ENCODE measurements at regions not wholly inside any gene's neighbourhood (a gene's known extent, or its start where the extent isn't known, plus 50 kb on each side); places are given as distances from the start of the nearest gene placed in this dataset.

GRCh38 chr10:81040940-81041339 is 503.2 kb downstream of the SH2D4B start:
- no peaks in the 10 kb centered on the region for H3K9me2 ChIP-seq (replicated peaks; ENCODE audit: insufficient read depth, low read length)
- H4K20me1 ChIP-seq (ENCODE audit: insufficient read depth, low read depth, low read length): no peaks in the 10 kb centered on the region
- no peak overlapping the region for H3K27ac ChIP-seq (ENCODE audit: low read length)
- no peaks in the 10 kb centered on the region for H3K79me2 ChIP-seq (ENCODE audit: low read length)
- H3K9me3 ChIP-seq (ENCODE audit: low read length): no peaks in the 10 kb centered on the region; the same call in 1 of the 2 replicates
- no peak overlapping the region for H2AFZ ChIP-seq (ENCODE audit: low read length)
- H3K4me3 ChIP-seq (ENCODE audit: low read length): no peak overlapping the region
- H3K27me3 ChIP-seq (ENCODE audit: low read length): no peaks in the 10 kb centered on the region
- DNase-seq: no peak
- no peaks in the 10 kb centered on the region for H3K4me1 ChIP-seq (ENCODE audit: low read length)
- no peak overlapping the region for H3K9ac ChIP-seq (ENCODE audit: low read length)
- H3K36me3 ChIP-seq (ENCODE audit: insufficient read depth, low read length): no peaks in the 10 kb centered on the region
- no peak overlapping the region for H3K4me2 ChIP-seq (ENCODE audit: low read depth, low read length, poor library complexity, severe bottlenecking)

- no peaks in the 10 kb centered on the region; the same call in 1 of the 2 replicates for H3K9me3 ChIP-seq (ENCODE audit: low read length)
- H3K9me2 ChIP-seq (replicated peaks; ENCODE audit: insufficient read depth, low read length): no peaks in the 10 kb centered on the region
- H3K4me3 ChIP-seq (ENCODE audit: low read length): no peak overlapping the region
- no peaks in the 10 kb centered on the region for H3K79me2 ChIP-seq (ENCODE audit: low read length)
- H3K27ac ChIP-seq (ENCODE audit: low read length): no peak overlapping the region
- no peak overlapping the region for H3K4me2 ChIP-seq (ENCODE audit: low read depth, low read length, poor library complexity, severe bottlenecking)
- no peaks in the 10 kb centered on the region for H3K36me3 ChIP-seq (ENCODE audit: insufficient read depth, low read length)
- no peak overlapping the region for H2AFZ ChIP-seq (ENCODE audit: low read length)
- H4K20me1 ChIP-seq (ENCODE audit: insufficient read depth, low read depth, low read length): no peaks in the 10 kb centered on the region
- DNase-seq: no peak
- no peak overlapping the region for H3K9ac ChIP-seq (ENCODE audit: low read length)
- H3K27me3 ChIP-seq (ENCODE audit: low read length): no peaks in the 10 kb centered on the region
- H3K4me1 ChIP-seq (ENCODE audit: low read length): no peaks in the 10 kb centered on the region
Measured at GRCh38 chr10:81042647-81043046, 504.9 kb downstream of the SH2D4B start.

- Histone ChIP-seq H2AFZ (ENCODE audit: low read length) (no peak overlapping the region), H3K27me3 (ENCODE audit: low read length) (no peaks in the 10 kb centered on the region), H3K9me3 (ENCODE audit: low read length) (no peaks in the 10 kb centered on the region; the same call in 1 of the 2 replicates)
Measured at GRCh38 chr10:81065474-81065873, 527.8 kb downstream of the SH2D4B start.

DNA sequence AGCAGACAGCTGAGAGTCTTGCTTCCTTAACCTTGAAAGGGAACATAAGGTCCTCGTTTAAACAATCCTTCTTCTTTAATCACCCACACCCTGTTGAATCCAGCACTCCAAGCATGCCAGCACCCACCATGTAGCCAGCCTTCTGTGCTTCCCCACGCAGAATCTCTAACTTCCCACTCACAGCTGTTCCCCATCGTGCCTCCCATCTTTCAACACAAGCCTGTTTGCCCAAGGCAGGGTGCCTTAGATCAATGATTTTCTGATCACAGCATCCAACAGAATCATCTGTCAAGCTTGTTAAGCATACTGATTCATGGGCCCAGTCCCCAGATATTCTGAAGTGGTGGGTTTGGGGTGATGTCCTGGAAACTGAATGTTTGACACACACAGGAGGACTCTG is 530.8 kb downstream of the SH2D4B start:
- Histone ChIP-seq H3K9ac (ENCODE audit: low read length) (no peak overlapping the region), H3K4me3 (ENCODE audit: low read length) (no peak overlapping the region), H3K27ac (ENCODE audit: low read length) (no peak overlapping the region), H2AFZ (ENCODE audit: low read length) (no peak overlapping the region), H3K9me2 (replicated peaks; ENCODE audit: insufficient read depth, low read length) (no peaks in the 10 kb centered on the region), H3K36me3 (ENCODE audit: insufficient read depth, low read length) (no peaks in the 10 kb centered on the region), H3K79me2 (ENCODE audit: low read length) (no peaks in the 10 kb centered on the region), H3K9me3 (ENCODE audit: low read length) (no peaks in the 10 kb centered on the region; the same call in 1 of the 2 replicates), H3K27me3 (ENCODE audit: low read length) (no peaks in the 10 kb centered on the region), H4K20me1 (ENCODE audit: insufficient read depth, low read depth, low read length) (no peaks in the 10 kb centered on the region), H3K4me2 (ENCODE audit: low read depth, low read length, poor library complexity, severe bottlenecking) (no peak overlapping the region), H3K4me1 (ENCODE audit: low read length) (no peaks in the 10 kb centered on the region)
- no peak for DNase-seq

More at GRCh38 chr10:81065474-81065873, 527.8 kb downstream of the SH2D4B start:
- DNase-seq: no peak
- Histone ChIP-seq H4K20me1 (ENCODE audit: insufficient read depth, low read depth, low read length) (no peaks in the 10 kb centered on the region), H3K36me3 (ENCODE audit: insufficient read depth, low read length) (no peaks in the 10 kb centered on the region), H3K79me2 (ENCODE audit: low read length) (no peaks in the 10 kb centered on the region), H3K4me2 (ENCODE audit: low read depth, low read length, poor library complexity, severe bottlenecking) (no peak overlapping the region), H3K27ac (ENCODE audit: low read length) (no peak overlapping the region), H3K9me2 (replicated peaks; ENCODE audit: insufficient read depth, low read length) (no peaks in the 10 kb centered on the region), H3K9ac (ENCODE audit: low read length) (no peak overlapping the region), H3K4me1 (ENCODE audit: low read length) (no peaks in the 10 kb centered on the region), H3K4me3 (ENCODE audit: low read length) (no peak overlapping the region)

- H3K9ac ChIP-seq (ENCODE audit: low read length): no peak overlapping the region
- H4K20me1 ChIP-seq (ENCODE audit: insufficient read depth, low read depth, low read length): no peaks in the 10 kb centered on the region
- no peaks in the 10 kb centered on the region for H3K9me3 ChIP-seq (ENCODE audit: low read length)
- no peaks in the 10 kb centered on the region for H3K9me2 ChIP-seq (replicated peaks; ENCODE audit: insufficient read depth, low read length)
- no peak overlapping the region for H3K4me3 ChIP-seq (ENCODE audit: low read length)
- no peak overlapping the region for H3K4me2 ChIP-seq (ENCODE audit: low read depth, low read length, poor library complexity, severe bottlenecking)
- no peaks in the 10 kb centered on the region for H3K36me3 ChIP-seq (ENCODE audit: insufficient read depth, low read length)
- no peaks in the 10 kb centered on the region for H3K27me3 ChIP-seq (ENCODE audit: low read length)
- no peak for DNase-seq
- no peaks in the 10 kb centered on the region for H3K79me2 ChIP-seq (ENCODE audit: low read length)
- no peaks in the 10 kb centered on the region for H3K4me1 ChIP-seq (ENCODE audit: low read length)
- no peak overlapping the region for H3K27ac ChIP-seq (ENCODE audit: low read length)
- H2AFZ ChIP-seq (ENCODE audit: low read length): no peak overlapping the region
Measured at GRCh38 chr10:81071087-81071796, 533.5 kb downstream of the SH2D4B start.

- no peaks in the 10 kb centered on the region for H3K4me1 ChIP-seq (ENCODE audit: low read length)
- no peaks in the 10 kb centered on the region for H4K20me1 ChIP-seq (ENCODE audit: insufficient read depth, low read depth, low read length)
- no peaks in the 10 kb centered on the region for H3K9me2 ChIP-seq (replicated peaks; ENCODE audit: insufficient read depth, low read length)
- no peak overlapping the region for H3K27ac ChIP-seq (ENCODE audit: low read length)
- H3K79me2 ChIP-seq (ENCODE audit: low read length): no peaks in the 10 kb centered on the region
- no peak overlapping the region for H3K4me3 ChIP-seq (ENCODE audit: low read length)
- no peak overlapping the region for H3K9ac ChIP-seq (ENCODE audit: low read length)
- DNase-seq: no peak
- no peaks in the 10 kb centered on the region for H3K36me3 ChIP-seq (ENCODE audit: insufficient read depth, low read length)
- no peak overlapping the region for H2AFZ ChIP-seq (ENCODE audit: low read length)
- no peak overlapping the region for H3K4me2 ChIP-seq (ENCODE audit: low read depth, low read length, poor library complexity, severe bottlenecking)
- no peaks in the 10 kb centered on the region for H3K9me3 ChIP-seq (ENCODE audit: low read length)
- H3K27me3 ChIP-seq (ENCODE audit: low read length): no peaks in the 10 kb centered on the region
Measured at GRCh38 chr10:81073155-81073554, 535.5 kb downstream of the SH2D4B start.

- H3K27me3 ChIP-seq (ENCODE audit: low read length): no peaks in the 10 kb centered on the region
- H4K20me1 ChIP-seq (ENCODE audit: insufficient read depth, low read depth, low read length): no peaks in the 10 kb centered on the region
- no peaks in the 10 kb centered on the region for H3K36me3 ChIP-seq (ENCODE audit: insufficient read depth, low read length)
- DNase-seq: peak; percentile 54
- H3K9me2 ChIP-seq (replicated peaks; ENCODE audit: insufficient read depth, low read length): no peaks in the 10 kb centered on the region
- H3K4me3 ChIP-seq (ENCODE audit: low read length): no peak overlapping the region
- H2AFZ ChIP-seq (ENCODE audit: low read length): no peak overlapping the region
- no peaks in the 10 kb centered on the region for H3K4me1 ChIP-seq (ENCODE audit: low read length)
- H3K27ac ChIP-seq (ENCODE audit: low read length): no peak overlapping the region
- no peak overlapping the region for H3K9ac ChIP-seq (ENCODE audit: low read length)
- peaks cover 15% of the 10 kb centered on the region; the same call in 1 of the 2 replicates for H3K9me3 ChIP-seq (ENCODE audit: low read length)
- H3K4me2 ChIP-seq (ENCODE audit: low read depth, low read length, poor library complexity, severe bottlenecking): no peak overlapping the region
- H3K79me2 ChIP-seq (ENCODE audit: low read length): no peaks in the 10 kb centered on the region
Measured at GRCh38 chr10:81081887-81082620, 544.4 kb downstream of the SH2D4B start.

- Histone ChIP-seq H3K9ac (ENCODE audit: low read length) (no peak overlapping the region), H3K27ac (ENCODE audit: low read length) (no peak overlapping the region), H3K9me2 (replicated peaks; ENCODE audit: insufficient read depth, low read length) (no peaks in the 10 kb centered on the region), H2AFZ (ENCODE audit: low read length) (no peak overlapping the region), H3K9me3 (ENCODE audit: low read length) (peaks cover 15% of the 10 kb centered on the region; the same call in 1 of the 2 replicates), H3K4me2 (ENCODE audit: low read depth, low read length, poor library complexity, severe bottlenecking) (no peak overlapping the region), H3K4me3 (ENCODE audit: low read length) (no peak overlapping the region), H3K27me3 (ENCODE audit: low read length) (no peaks in the 10 kb centered on the region), H3K36me3 (ENCODE audit: insufficient read depth, low read length) (no peaks in the 10 kb centered on the region), H4K20me1 (ENCODE audit: insufficient read depth, low read depth, low read length) (no peaks in the 10 kb centered on the region), H3K4me1 (ENCODE audit: low read length) (no peaks in the 10 kb centered on the region), H3K79me2 (ENCODE audit: low read length) (no peaks in the 10 kb centered on the region)
- DNase-seq: no peak
Measured at GRCh38 chr10:81082621-81083376, 545.1 kb downstream of the SH2D4B start.
